Heart left ventricle (tissue), 16 donors: ENCODE measurements at regions not wholly inside any gene's neighbourhood (a gene's known extent, or its start where the extent isn't known, plus 50 kb on each side); places are given as distances from the start of the nearest gene placed in this dataset.

Source experiments
- ATAC-seq, 4 donors: fragments of 200-7000 bp; cut with Tn5 transposase; one replicate each; pipeline ENCODE4 v1.9.1; 2020 to 2022; ENCODE audit warnings: moderate library complexity in 4 of 4, mild to moderate bottlenecking in 3 of 4, moderate number of reproducible peaks in 1 of 4
- DNase-seq, 5 donors: peaks; one replicate each; pipeline ENCODE4 v3.0.0-alpha.2; 2020
- H3K27ac ChIP-seq, 12 donors: fragments of 200-600 bp; sonication (generic) in 4 of 12; one replicate each; pipeline versions ENCODE4 v1.5.0 to v1.8.0; 2016 to 2022; ENCODE audit warnings: mild to moderate bottlenecking in 2 of 12
- H3K27me3 ChIP-seq, 9 donors: fragments of 200-600 bp; sonication (generic) in 2 of 9; one replicate each; pipeline versions ENCODE4 v1.5.1 to v1.8.0; 2016 to 2022; ENCODE audit warnings: mild to moderate bottlenecking in 3 of 9
- H3K36me3 ChIP-seq, 9 donors: fragments of 200-600 bp; sonication (generic) in 2 of 9; one replicate each; pipeline versions ENCODE4 v1.5.0 to v1.8.0; 2018 to 2022; ENCODE audit warnings: mild to moderate bottlenecking in 2 of 9
- H3K4me1 ChIP-seq, 12 donors: fragments of 200-600 bp; sonication (generic) in 4 of 12; one replicate each; pipeline versions ENCODE4 v1.5.0 to v1.8.0; 2016 to 2022; ENCODE audit warnings: mild to moderate bottlenecking in 3 of 12
- H3K4me3 ChIP-seq, 12 donors: fragments of 200-600 bp; sonication (generic) in 4 of 12; one replicate each; pipeline versions ENCODE4 v1.5.0 to v1.8.0; 2017 to 2022; ENCODE audit warnings: mild to moderate bottlenecking in 9 of 12, moderate library complexity in 4 of 12
- H3K9me3 ChIP-seq, 12 donors: fragments of 200-600 bp; sonication (generic) in 4 of 12; one replicate each; pipeline versions ENCODE4 v1.5.0 to v1.8.0; 2016 to 2022; ENCODE audit warnings: mild to moderate bottlenecking in 1 of 12
- POLR2A ChIP-seq, 2 donors: fragments of 450-650 bp; IDR thresholded peaks; one replicate each; pipeline ENCODE4 v1.6.1; 2017; ENCODE audit warnings: antibody characterized with exemption in 2 of 2, mild to moderate bottlenecking in 2 of 2, moderate library complexity in 2 of 2
- WGBS, 4 donors: extraction: QIAGEN DNeasy Blood & Tissue Kit in 2 of 4; methylation state at CpG; one replicate each; pipeline versions ENCODE4 v1.1.5 to v1.1.7; 2013 to 2018; 5-methylcytosine and 5-hydroxymethylcytosine counted together
- intact Hi-C, 10 donors: fragments of 100-400 bp; cut with DNase I; formaldehyde crosslinking; loops; one replicate each; pipeline versions ENCODE4 v1.11.1 to v1.14.2; 2022
- TF ChIP-seq, protein P1 (sequence below), 12 donors: fragments of 200-600 bp; sonication (generic) in 4 of 12; IDR thresholded peaks; one replicate each; pipeline versions ENCODE4 v1.5.0 to v1.8.0; 2018 to 2022; ENCODE audit warnings: antibody characterized with exemption in 12 of 12, mild to moderate bottlenecking in 5 of 12
- donor health status: ischemic (EF 13 %, LVEDD 7.1; RV severe dilation, severe dysfunction).
- donor health status: healthy with polysubstance abuse.
- donor health status: DM: no; HTN: yes; CAD: no.
- donor health status: DM: no; HTN: no; CAD: no.
- donor health status: ischemic (EF 25% LVEDD 6.9; RV normal size, moderate dysfunction).
- donor health status: ischemic (EF 25% LVEDD 5.7; RV mildly dilated, moderate dysfunction).
- donor health status: healthy.
- donor health status: DM: yes; HTN: yes; CAD: no.
- donor health status: ischemic (EF 35%, LVEDD 5.7; RV mildly dilated, moderate dysfunction).
- donor health status: nonischemic (EF 11% LVEDD 7.7; RV severe dilation, severe dysfunction).
- donor health status: DM: yes; HTN: yes; CAD: no.
- donor health status: PGD.
- donor health status: ischemic (EF 29% LVEDD 5.4; RV normal size, mild dysfunction).
- donor health status: nonischemic (EF 23%, LVEDD 6.1; RV moderate dilation, normal function).

DNA sequence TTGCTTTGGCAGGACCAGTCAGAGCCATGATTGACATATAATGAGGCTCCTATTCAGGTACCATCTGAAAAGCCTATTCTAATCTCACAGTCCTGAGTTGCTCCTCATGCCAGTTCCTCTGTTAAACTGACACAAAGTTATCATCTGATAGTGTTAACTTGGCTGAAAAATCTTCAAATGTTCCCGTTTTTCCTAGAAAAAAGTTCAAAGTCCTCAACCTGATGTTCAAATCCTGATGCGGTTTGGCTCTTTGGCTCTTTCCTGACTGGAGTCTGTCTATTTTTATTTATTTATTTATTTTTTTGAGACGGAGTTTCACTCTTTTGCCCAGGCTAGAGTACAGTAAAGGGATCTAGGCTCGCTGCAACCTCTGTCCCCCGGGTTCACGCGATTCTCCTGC, 244.2 kb downstream of the ANKRD50 start:
- H3K9me3 ChIP-seq, result peaks cover 0 to 17% (median 9%) of the 10 kb centered on the region in 12 donors
- no peaks in the 10 kb centered on the region for H3K4me1 ChIP-seq
- ATAC-seq (no peak), DNase-seq (no peak)
- TF ChIP-seq, protein P1, sequence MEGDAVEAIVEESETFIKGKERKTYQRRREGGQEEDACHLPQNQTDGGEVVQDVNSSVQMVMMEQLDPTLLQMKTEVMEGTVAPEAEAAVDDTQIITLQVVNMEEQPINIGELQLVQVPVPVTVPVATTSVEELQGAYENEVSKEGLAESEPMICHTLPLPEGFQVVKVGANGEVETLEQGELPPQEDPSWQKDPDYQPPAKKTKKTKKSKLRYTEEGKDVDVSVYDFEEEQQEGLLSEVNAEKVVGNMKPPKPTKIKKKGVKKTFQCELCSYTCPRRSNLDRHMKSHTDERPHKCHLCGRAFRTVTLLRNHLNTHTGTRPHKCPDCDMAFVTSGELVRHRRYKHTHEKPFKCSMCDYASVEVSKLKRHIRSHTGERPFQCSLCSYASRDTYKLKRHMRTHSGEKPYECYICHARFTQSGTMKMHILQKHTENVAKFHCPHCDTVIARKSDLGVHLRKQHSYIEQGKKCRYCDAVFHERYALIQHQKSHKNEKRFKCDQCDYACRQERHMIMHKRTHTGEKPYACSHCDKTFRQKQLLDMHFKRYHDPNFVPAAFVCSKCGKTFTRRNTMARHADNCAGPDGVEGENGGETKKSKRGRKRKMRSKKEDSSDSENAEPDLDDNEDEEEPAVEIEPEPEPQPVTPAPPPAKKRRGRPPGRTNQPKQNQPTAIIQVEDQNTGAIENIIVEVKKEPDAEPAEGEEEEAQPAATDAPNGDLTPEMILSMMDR (IDR thresholded peaks at IDR 0.05), result no peak
- TF ChIP-seq POLR2A (IDR thresholded peaks at IDR 0.05), result no peak
- WGBS, 4 donors, result 94 to 96% (median 95%) methylated on average over 7 of the region's 7 CpGs
- intact Hi-C loops, result no loop called here
- no peaks in the 10 kb centered on the region for H3K27me3 ChIP-seq
- no peaks in the 10 kb centered on the region for H3K36me3 ChIP-seq
- H3K4me3 ChIP-seq, result no peak overlapping the region
- H3K27ac ChIP-seq, result no peak overlapping the region

DNA sequence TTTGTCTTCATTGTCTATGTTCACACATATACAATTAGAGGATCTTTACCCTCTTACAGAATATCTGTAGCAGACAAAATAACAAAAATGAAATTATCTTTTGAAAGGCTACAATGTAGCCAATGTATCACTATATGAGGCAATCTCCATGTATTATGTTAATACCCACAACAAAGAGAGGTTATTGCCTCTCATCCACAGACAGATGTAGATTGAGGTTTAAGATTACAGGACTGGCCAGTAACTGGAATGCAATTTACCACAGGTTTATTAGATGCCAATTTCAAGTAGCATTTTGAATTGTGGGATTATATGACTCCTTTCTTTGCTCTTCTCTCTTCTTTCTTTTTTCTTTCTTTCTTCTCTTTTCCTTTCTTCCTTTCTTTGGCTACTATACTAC, 242.6 kb downstream of the ANKRD50 start:
- Histone ChIP-seq H3K4me3 (no peak overlapping the region), H3K36me3 (no peaks in the 10 kb centered on the region), H3K9me3 (peaks cover 0 to 17% (median 9%) of the 10 kb centered on the region in 12 donors), H3K27ac (no peak overlapping the region), H3K4me1 (no peaks in the 10 kb centered on the region), H3K27me3 (no peaks in the 10 kb centered on the region)
- TF ChIP-seq POLR2A (IDR thresholded peaks at IDR 0.05), result no peak
- TF ChIP-seq, protein P1 (IDR thresholded peaks at IDR 0.05), result no peak
- ATAC-seq, result no peak
- intact Hi-C loops, result no loop called here
- DNase-seq, result no peak

DNA sequence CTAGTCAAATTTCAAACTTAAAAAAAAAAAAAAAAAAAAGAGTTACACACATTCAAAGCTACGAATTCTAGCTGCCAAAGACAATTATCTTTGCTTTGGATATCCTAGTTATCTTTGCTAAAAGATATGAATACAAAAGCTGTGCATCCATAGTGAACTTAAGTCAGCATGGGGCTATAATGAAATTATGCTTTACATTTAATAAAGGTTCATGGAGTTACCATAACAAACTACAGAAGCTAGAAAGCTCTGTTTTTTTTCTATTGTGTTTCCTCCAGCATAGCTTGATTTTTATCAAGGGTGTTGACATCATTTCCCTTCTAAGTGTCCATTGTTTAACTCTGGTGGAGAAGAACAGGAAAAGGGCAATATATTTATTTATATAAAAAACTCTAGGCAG, 234.1 kb downstream of the ANKRD50 start:
- Histone ChIP-seq H3K27me3 (no peaks in the 10 kb centered on the region), H3K4me3 (no peak overlapping the region), H3K4me1 (peaks cover 0 to 17% (median 2%) of the 10 kb centered on the region in 12 donors), H3K9me3 (peaks cover 0 to 4% (median 0%) of the 10 kb centered on the region in 12 donors), H3K27ac (peak overlapping the region in 8 of 12 donors; percentile 11 to 61 (median 28)), H3K36me3 (no peaks in the 10 kb centered on the region)
- no peak for DNase-seq
- TF ChIP-seq POLR2A (IDR thresholded peaks at IDR 0.05), result no peak
- TF ChIP-seq, protein P1 (IDR thresholded peaks at IDR 0.05), result no peak
- 30 to 58% (median 40%) methylated on average over 1 of the region's 1 CpG for WGBS, 4 donors
- peak in 1 of 4 donors; percentile 80 for ATAC-seq
- intact Hi-C loops, result loop anchor here in 2 of 10 donors (5.0 kb wide), 1 partner anchor 51 kb away; no protein-coding TSS in a partner anchor

DNA sequence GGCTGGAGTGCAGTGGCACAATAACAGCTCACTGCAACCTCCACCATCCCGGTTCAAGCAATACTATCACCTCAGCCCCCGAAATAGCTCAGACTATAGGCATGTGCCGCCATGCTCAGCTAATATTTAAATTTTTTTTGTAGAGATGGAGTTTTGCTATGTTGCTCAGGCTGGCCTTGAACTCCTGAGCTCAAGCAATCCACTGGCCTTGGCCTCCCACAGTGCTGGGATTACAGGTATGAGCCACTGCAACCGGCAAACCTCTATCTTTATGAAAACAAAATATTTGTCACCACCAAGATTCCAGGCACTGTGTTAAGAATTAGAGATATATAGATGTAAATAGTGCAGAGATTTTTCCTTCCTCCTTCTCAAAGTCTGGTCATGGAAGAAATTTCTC, 232.5 kb downstream of the ANKRD50 start:
- peaks cover 0 to 17% (median 2%) of the 10 kb centered on the region in 12 donors for H3K4me1 ChIP-seq
- H3K9me3 ChIP-seq, result no peaks in the 10 kb centered on the region
- no peak for DNase-seq
- WGBS, 4 donors, result 86 to 94% (median 91%) methylated on average over 4 of the region's 4 CpGs
- no peaks in the 10 kb centered on the region for H3K27me3 ChIP-seq
- TF ChIP-seq POLR2A (IDR thresholded peaks at IDR 0.05), result no peak
- TF ChIP-seq, protein P1 (IDR thresholded peaks at IDR 0.05), result no peak
- H3K27ac ChIP-seq, result no peak overlapping the region
- H3K36me3 ChIP-seq, result no peaks in the 10 kb centered on the region
- no peak overlapping the region for H3K4me3 ChIP-seq
- intact Hi-C loops, result no loop called here
- ATAC-seq, result no peak
